ENCODE measurements at regions not wholly inside any gene's neighbourhood (a gene's known extent, or its start where the extent isn't known, plus 50 kb on each side); places are given as distances from the start of the nearest gene placed in this dataset.
"Not testable (repeated sequence)": the region's sequence is repeated elsewhere in the genome, so short reads cannot be mapped to it uniquely, and the experiment has no call there.

DNA sequence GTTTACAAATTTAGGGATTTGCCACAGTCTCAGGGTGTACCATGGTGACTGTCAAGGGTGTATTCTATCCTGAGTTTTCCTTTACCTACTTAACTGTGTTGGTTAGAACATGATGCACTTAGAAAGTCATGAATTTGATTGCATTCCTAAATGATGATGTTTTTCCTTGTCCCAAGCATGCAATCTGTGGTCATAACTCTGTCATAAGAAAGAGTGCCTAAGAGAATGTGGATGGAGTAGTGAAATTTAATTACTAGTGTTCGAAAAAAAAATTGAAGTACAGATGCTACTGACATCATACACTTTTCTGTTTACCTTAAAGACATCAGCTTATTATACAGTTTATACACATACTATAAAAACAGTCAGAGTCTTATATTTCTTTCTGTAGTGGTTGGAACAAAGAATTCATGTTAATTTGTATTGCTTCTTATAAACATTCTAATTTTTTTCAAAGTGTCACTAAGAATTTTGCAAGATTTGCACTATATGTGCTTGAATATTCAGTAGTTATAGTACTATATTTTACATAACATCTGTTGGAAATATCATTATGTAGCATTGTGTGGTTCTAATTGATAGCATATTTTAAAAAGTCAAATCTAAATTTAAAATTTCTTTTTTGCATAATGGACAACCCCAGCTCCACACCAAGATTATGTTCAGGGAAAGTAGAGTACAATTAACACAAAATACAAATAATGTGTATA is 231.3 kb upstream of the KCNMB2 start:
- DNase-seq: no peak

- DNase-seq: no peak
These were observed 229.7 kb upstream of the KCNMB2 start for GRCh38 chr3:178306432-178307115.

- no peak for DNase-seq
These were observed 227.5 kb upstream of the KCNMB2 start for GRCh38 chr3:178308771-178309170.

DNA sequence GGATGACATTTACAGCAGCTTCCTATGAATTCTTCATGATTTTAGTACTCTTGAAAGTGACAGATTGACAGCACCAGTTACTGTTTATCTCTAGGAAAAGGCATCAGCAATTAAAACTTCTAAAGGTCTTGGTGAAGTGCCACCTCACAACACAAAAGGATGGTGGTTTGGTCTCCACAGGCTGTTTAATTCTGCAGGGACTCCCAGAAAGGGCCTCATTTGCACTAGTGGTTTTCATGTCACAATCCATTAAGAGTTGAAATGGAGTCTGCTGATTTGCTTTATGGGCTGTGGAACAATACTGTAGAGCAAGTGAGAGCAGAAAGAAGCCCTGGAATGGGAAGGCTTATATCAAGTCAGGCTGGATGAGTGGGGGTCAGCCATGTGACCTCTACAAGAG is 225.3 kb upstream of the KCNMB2 start:
- no peak for DNase-seq

DNA sequence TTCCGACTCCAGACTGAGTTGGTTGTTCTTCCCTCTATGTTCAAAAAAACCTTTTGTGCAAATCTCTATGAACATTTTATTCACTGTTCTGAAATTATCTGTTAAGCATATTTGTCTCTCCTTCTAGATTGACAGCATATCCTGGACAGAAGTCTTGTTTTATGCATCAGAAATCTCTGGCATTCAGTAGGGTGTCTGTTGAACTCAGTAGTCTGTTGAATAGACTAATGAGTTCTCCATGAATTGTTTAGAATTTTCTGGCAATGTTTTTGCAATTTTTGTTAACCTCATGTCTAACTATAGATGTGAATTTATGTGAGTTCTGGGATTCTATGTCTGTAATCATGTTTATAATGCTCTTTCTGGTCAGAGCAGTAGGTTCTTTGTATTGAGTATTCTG is 222.5 kb upstream of the KCNMB2 start:
- no peak for DNase-seq

DNA sequence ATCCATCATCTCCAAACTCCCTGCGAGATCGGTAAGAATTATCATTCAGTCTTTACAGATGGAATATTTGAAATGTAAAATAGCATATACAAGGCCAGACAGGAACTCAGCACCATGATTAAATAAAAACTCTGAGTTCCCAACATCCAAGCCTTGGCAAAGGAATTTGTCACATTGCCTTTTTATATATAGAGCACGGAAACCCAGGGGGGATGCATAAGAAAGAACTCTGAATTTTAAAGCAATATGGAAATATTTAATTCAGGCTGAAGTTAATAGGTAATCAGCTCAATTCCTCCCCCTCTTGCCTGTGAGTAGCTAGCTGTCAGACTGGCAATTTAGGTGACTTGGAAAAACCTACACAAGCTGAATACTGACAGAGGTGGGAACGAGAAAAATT is 217.9 kb upstream of the KCNMB2 start:
- DNase-seq: no peak

DNA sequence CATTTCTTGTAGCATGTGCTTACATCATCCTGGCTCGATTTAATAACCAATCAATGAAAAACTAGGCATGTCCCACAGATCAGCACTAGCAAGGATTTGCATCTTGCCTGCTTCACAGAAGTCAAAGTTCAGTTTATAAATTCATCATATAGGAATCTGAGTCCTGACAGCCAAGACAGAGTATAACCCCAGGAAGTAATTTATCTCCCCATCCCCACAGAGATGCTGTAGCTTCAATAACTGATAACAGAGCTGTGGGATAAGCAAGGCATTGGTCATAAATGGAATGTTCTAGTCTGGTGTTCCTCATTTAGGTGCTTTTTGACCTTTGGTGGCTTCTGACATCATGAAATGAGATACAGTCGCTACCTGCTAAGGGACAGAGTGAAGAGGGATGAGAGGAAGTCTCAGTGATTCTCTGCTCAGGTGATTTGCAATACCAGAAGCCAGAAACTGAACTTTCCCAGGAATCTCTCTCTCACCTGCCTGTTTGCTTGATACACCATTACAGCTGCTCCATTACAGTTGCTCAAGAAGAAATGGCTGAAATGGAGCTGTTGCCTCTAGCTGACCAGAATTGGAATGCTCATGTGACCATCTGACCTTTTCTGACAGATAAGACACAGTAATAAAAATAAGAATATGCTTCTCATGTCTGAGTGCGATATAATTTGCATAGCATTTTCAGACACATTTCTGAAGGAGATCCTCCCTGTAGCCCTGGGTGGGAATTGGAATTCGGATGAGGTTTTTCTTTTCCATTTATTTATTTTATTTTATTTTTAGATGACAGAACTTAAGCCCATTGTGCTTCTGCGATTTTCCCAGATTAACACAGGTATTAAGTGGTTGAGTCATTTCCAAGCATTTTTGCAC is 217.1 kb upstream of the KCNMB2 start:
- DNase-seq: no peak

DNA sequence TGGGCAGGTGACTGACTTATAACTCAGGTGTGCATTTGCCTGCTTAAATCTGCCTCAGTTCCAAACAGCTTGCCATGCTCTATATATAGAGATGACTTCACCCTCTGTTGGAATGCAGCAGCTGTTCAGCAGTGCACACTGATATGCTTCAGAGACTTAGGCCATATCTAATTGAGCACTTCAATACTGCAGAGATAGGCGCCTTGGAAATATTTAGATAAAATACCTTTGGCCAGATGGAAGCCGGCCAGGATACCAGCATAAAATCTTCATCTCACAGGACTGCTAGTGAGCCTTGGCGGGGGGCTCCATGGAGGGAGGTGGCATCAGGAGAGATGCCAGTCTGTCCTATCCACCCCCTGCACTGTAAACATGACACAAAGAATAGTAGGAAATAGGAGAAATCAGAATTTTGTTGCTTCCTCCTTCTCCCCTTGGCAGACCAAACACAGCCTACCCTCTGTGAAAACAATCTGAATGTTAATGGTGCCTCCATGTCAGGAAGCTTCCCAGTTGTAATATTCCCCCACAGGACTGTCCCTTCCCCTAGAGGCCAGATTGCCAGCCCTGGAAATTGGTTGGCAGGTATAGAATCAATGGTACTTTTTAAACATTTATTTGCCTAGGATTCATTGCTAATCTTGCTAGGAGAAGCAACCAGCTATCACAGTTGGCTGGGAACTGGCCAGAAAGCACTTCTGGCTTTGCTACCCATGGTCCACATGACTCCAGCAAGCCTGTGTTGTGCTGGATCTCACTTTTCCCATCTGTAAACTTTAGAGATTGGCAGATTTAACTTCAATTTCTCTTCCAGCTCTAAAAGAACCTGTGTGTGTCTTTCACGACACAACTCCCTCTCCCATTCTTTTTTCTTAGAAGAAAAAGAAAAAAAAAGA is 215.5 kb upstream of the KCNMB2 start:
- DNase-seq: peak; percentile 73

GRCh38 chr3:178324356-178324755 is 211.9 kb upstream of the KCNMB2 start:
- DNase-seq: no peak

DNA sequence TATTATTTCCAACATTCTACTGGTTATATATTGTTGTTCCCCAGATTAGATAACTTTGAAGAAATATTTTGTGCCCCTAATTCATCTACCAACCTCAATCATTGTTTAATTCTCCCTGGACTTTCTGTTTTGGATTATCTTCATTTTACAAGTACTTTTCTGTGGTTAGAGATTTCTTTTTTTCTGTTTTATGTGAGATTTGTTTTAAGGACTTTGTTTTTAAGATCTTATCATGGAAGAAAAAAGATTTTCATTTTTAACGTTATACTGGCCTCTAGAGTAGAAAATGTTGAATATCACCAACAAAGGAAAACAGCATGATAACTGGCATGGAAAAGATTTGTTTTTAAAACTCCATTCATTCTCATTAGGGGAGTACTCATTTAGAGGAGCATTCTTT is 210.9 kb upstream of the KCNMB2 start:
- no peak for DNase-seq

GRCh38 chr3:178329936-178330335 is 206.3 kb upstream of the KCNMB2 start:
- no peak for DNase-seq

DNA sequence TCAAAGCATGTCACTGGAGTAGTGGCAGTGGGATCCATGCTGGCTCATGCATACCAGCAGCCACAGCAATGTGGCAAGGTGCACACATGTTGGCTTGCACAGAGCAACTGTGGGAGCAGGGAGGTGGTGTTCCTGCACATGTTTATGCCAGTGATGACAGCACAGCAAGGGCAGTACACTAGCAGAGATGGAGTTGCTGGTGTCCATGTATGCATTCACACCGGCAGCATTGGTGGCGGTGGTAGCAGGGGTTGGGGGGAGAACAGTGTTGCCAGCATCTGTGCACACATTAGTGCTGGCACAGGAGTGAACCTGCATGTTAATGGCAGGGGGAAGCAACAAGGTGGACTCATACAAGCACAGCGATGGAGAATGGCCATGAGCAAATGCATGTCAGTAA is 202.0 kb upstream of the KCNMB2 start:
- DNase-seq: no peak

DNA sequence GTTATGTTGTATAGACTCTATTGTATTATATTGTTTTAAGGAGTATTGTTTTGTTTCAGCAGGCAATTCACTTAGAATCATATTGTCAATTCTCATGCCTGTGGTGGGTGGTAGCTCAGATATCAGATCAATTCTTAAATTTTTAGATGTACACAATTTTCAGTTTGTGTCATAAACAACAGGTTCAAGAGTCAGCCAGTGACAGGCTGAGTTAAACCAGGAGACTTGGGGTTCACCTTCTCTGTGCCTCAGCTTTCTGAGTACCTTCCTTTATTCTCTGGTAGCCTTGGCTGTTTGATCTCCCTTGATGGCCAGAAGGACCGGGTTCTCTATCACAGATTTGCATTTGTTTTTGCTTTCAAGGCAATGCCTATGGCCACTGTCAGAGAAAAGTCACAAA is 199.9 kb upstream of the KCNMB2 start:
- no peak for DNase-seq

- no peak for DNase-seq
These were observed 195.7 kb upstream of the KCNMB2 start for GRCh38 chr3:178340506-178340905.

DNA sequence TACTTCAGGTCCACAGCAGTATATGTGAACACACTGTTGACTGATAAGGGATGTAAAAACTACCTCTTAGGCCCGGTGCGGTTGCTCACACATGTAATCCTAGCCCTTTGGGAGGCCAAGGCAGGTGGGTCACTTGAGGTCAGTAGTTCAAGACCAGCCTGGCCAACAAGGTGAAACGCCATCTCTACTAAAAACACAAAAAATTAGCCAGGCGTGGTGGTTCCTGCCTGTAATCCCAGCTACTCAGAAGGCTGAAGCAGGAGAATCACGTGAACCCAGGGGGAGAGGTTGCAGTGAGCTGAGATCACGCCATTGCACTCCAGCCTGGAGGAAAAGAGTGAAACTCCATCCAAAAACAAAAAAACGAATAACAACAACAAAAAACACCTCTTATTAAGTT is 194.6 kb upstream of the KCNMB2 start:
- DNase-seq: no peak

DNA sequence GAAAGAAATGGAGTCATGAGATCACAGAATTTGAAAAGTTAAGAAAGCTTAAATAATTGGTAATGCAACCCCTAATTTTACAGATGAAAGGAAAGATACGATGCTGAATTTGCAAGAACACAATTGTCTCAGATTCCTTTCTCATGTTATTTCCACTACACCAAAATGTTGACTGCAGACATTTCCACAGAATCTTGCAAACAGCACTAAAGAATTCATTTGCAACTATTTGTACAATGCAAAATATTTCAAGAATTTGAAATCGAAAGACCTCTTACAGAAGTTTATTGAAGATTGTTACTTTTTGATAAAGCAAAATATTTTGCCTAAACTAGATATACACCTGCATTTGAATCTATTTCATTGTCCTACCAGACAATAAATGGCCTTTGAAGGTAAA is 194.1 kb upstream of the KCNMB2 start:
- DNase-seq: no peak

GRCh38 chr3:178343433-178344038 is 192.7 kb upstream of the KCNMB2 start:
- no peak for DNase-seq

- no peak for DNase-seq
These were observed 190.3 kb upstream of the KCNMB2 start for GRCh38 chr3:178345944-178346343.

DNA sequence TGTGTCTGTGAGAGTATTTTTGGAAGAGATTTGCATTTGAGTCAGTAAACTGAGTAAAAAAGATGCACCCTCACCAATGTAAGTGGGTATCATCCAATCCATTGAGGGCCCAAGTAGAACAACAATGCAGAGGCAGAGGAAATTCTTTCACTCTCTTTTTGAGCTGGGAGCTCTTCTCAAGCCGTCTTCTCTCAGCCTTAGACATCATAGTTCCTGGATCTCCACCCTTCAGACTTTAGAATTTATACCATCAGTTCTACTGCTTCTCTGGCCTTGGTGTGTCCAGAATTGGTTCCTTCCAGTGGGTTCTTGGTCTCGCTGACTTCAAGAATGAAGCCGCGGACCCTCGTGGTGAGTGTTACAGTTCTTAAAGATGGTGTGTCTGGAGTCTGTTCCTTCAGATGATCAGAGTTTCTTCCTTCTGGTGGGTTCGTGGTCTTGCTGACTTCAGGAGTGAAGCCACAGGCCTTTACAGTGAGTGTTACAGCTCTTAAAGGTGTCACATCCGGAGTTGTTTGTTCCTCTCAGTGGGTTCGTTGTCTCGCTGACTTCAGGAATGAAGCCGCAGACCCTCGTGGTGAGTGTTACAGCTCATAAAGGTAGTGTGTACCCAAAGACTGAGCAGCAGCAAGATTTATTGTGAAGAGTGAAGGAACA is 187.5 kb upstream of the KCNMB2 start:
- DNase-seq: not testable (repeated sequence)

DNA sequence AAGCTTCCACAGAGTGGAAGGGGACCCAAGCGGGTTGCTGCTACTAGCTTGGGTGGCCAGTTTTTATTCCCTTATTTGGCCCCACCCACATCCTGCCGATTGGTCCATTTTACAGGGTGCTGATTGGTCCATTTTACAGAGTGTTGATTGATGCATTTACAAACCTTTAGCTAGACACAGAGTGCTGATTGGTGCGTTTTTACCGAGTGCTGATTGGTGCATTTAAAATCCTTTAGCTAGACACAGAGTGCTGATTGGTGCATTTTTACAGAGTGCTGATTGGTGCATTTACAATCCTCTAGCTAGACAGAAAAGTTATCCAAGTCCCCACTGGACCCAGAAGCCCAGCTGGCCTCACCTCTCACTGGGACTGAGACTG is 187.0 kb upstream of the KCNMB2 start:
- DNase-seq: not testable (repeated sequence)

DNA sequence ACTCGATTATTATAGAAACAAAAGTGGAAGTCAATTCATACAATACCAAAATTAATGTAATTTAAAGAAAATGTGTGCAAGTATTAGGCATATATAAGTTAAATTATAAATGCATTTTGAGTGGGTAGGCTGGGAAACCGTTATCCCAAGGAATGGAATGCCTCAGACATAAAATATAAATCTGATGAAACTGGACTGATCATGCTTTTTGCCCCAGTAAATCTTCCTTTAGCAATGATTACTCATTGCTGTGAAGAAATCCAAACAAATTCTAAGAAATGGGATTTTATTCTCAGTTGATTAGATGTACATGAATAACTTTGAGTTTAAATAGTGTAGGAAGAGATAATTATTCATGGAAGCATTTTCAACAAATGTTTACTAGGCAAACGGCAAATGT is 185.5 kb upstream of the KCNMB2 start:
- DNase-seq: no peak

All from NCI-H1694 (cell line).